WTC11 (cell line): ENCODE measurements at regions not wholly inside any gene's neighbourhood (a gene's known extent, or its start where the extent isn't known, plus 50 kb on each side); places are given as distances from the start of the nearest gene placed in this dataset.

Experiments used
- ATF1 ChIP-seq: sonication (generic); formaldehyde crosslinking; IDR thresholded peaks from 2 replicates; pipeline ENCODE4 v1.8.1; 2023; ENCODE audit warnings: mild to moderate bottlenecking, moderate library complexity, missing genetic modification reagents
- CREB1 ChIP-seq: sonication (generic); formaldehyde crosslinking; IDR thresholded peaks from 2 replicates; pipeline ENCODE4 v1.8.0; 2023; ENCODE audit warnings: mild to moderate bottlenecking, missing genetic modification reagents
- GABPB1 ChIP-seq: sonication (generic); formaldehyde crosslinking; IDR thresholded peaks from 2 replicates; pipeline ENCODE4 v1.8.1; 2023; ENCODE audit warnings: mild to moderate bottlenecking, missing genetic modification reagents
- NFYB ChIP-seq: sonication (generic); formaldehyde crosslinking; conservative IDR thresholded peaks from 2 replicates; pipeline ENCODE4 v1.8.0; 2022; ENCODE audit warnings: low read depth, missing genetic modification reagents
- NR2C2 ChIP-seq: sonication (generic); formaldehyde crosslinking; IDR thresholded peaks from 2 replicates; pipeline ENCODE4 v1.8.0; 2022; ENCODE audit warnings: mild to moderate bottlenecking, missing genetic modification reagents
- NR3C1 ChIP-seq: sonication (generic); formaldehyde crosslinking; conservative IDR thresholded peaks from 2 replicates; pipeline ENCODE4 v1.8.1; 2023; ENCODE audit warnings: low read depth, mild to moderate bottlenecking, missing genetic modification reagents
- ZBTB21 ChIP-seq: sonication (generic); formaldehyde crosslinking; IDR thresholded peaks from 2 replicates; pipeline ENCODE4 v1.8.1; 2023; ENCODE audit warnings: mild to moderate bottlenecking, missing genetic modification reagents, borderline replicate concordance
- TF ChIP-seq, protein P1 (sequence below): fragments of 200-600 bp; IDR thresholded peaks from 2 replicates; pipeline ENCODE4 v1.8.0; 2022; ENCODE audit warnings: antibody characterized with exemption
- TF ChIP-seq, protein P2 (sequence below): sonication (generic); formaldehyde crosslinking; IDR thresholded peaks from 2 replicates; pipeline ENCODE4 v1.8.1; 2022; ENCODE audit warnings: low read depth, mild to moderate bottlenecking, moderate library complexity, missing genetic modification reagents, borderline replicate concordance
- TF ChIP-seq, protein P3 (sequence below): sonication (generic); formaldehyde crosslinking; IDR thresholded peaks from 2 replicates; pipeline ENCODE4 v1.8.1; 2023; ENCODE audit warnings: mild to moderate bottlenecking, missing genetic modification reagents, moderate library complexity
- TF ChIP-seq, protein P4 (sequence below): sonication (generic); formaldehyde crosslinking; IDR thresholded peaks from 2 replicates; pipeline ENCODE4 v1.8.0; 2022; ENCODE audit warnings: mild to moderate bottlenecking, missing genetic modification reagents
- TF ChIP-seq, protein P5 (sequence below): sonication (generic); formaldehyde crosslinking; IDR thresholded peaks from 2 replicates; pipeline ENCODE4 v1.8.1; 2023; ENCODE audit warnings: mild to moderate bottlenecking, moderate library complexity, missing genetic modification reagents
- TF ChIP-seq, protein P6 (sequence below): sonication (generic); formaldehyde crosslinking; conservative IDR thresholded peaks from 2 replicates; pipeline ENCODE4 v1.8.1; 2022; ENCODE audit warnings: mild to moderate bottlenecking, missing genetic modification reagents

DNA sequence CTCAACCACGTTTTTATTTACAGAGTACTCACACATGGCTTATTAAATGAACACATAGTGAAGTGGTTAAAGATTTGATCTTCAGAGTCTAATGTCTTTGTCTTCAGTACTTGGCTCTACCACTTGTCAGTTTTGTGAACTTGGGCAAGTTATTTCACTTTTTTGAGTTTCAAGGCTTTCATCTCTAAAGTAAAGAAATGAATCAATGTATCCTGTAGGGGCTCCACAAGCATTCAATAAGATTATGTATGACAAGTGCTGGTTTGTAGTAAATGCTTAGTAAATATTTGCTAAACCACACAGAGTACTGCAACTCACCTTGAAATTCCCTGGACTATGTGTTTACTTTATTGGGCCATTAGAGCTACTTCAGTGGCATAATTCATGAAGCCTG lies 446.0 kb upstream of the GOT2 start:
- TF ChIP-seq, protein P1, sequence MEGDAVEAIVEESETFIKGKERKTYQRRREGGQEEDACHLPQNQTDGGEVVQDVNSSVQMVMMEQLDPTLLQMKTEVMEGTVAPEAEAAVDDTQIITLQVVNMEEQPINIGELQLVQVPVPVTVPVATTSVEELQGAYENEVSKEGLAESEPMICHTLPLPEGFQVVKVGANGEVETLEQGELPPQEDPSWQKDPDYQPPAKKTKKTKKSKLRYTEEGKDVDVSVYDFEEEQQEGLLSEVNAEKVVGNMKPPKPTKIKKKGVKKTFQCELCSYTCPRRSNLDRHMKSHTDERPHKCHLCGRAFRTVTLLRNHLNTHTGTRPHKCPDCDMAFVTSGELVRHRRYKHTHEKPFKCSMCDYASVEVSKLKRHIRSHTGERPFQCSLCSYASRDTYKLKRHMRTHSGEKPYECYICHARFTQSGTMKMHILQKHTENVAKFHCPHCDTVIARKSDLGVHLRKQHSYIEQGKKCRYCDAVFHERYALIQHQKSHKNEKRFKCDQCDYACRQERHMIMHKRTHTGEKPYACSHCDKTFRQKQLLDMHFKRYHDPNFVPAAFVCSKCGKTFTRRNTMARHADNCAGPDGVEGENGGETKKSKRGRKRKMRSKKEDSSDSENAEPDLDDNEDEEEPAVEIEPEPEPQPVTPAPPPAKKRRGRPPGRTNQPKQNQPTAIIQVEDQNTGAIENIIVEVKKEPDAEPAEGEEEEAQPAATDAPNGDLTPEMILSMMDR = no peak
- TF ChIP-seq, protein P2, sequence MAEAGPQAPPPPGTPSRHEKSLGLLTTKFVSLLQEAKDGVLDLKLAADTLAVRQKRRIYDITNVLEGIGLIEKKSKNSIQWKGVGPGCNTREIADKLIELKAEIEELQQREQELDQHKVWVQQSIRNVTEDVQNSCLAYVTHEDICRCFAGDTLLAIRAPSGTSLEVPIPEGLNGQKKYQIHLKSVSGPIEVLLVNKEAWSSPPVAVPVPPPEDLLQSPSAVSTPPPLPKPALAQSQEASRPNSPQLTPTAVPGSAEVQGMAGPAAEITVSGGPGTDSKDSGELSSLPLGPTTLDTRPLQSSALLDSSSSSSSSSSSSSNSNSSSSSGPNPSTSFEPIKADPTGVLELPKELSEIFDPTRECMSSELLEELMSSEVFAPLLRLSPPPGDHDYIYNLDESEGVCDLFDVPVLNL (CRISPR knock-in tag) = no peak
- no peak for TF ChIP-seq CREB1
- no peak for TF ChIP-seq ATF1 (CRISPR knock-in tag)
- TF ChIP-seq ZBTB21 (CRISPR knock-in tag) = no peak
- TF ChIP-seq, protein P3, sequence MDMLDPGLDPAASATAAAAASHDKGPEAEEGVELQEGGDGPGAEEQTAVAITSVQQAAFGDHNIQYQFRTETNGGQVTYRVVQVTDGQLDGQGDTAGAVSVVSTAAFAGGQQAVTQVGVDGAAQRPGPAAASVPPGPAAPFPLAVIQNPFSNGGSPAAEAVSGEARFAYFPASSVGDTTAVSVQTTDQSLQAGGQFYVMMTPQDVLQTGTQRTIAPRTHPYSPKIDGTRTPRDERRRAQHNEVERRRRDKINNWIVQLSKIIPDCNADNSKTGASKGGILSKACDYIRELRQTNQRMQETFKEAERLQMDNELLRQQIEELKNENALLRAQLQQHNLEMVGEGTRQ (CRISPR knock-in tag) = no peak
- TF ChIP-seq, protein P4, sequence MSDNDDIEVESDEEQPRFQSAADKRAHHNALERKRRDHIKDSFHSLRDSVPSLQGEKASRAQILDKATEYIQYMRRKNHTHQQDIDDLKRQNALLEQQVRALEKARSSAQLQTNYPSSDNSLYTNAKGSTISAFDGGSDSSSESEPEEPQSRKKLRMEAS (CRISPR knock-in tag) = no peak
- TF ChIP-seq, protein P5, sequence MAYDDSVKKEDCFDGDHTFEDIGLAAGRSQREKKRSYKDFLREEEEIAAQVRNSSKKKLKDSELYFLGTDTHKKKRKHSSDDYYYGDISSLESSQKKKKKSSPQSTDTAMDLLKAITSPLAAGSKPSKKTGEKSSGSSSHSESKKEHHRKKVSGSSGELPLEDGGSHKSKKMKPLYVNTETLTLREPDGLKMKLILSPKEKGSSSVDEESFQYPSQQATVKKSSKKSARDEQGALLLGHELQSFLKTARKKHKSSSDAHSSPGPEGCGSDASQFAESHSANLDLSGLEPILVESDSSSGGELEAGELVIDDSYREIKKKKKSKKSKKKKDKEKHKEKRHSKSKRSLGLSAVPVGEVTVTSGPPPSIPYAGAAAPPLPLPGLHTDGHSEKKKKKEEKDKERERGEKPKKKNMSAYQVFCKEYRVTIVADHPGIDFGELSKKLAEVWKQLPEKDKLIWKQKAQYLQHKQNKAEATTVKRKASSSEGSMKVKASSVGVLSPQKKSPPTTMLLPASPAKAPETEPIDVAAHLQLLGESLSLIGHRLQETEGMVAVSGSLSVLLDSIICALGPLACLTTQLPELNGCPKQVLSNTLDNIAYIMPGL (CRISPR knock-in tag) = no peak
- no peak for TF ChIP-seq NR3C1 (CRISPR knock-in tag)
- no peak for TF ChIP-seq NR2C2 (CRISPR knock-in tag)
- TF ChIP-seq, protein P6, sequence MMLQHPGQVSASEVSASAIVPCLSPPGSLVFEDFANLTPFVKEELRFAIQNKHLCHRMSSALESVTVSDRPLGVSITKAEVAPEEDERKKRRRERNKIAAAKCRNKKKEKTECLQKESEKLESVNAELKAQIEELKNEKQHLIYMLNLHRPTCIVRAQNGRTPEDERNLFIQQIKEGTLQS (CRISPR knock-in tag) = no peak
- peak; percentile 21; the same call in 1 of the 2 replicates for TF ChIP-seq GABPB1
- TF ChIP-seq NFYB (CRISPR knock-in tag) = no peak
